Spinal cord (tissue), 9 donors: ENCODE measurements at regions not wholly inside any gene's neighbourhood (a gene's known extent, or its start where the extent isn't known, plus 50 kb on each side); places are given as distances from the start of the nearest gene placed in this dataset.
"Not testable (repeated sequence)": the region's sequence is repeated elsewhere in the genome, so short reads cannot be mapped to it uniquely, and the experiment has no call there.

Experiments used
- DNase-seq, 6 donors: peaks; one replicate each; pipeline versions ENCODE4 v3.0.0 to v3.0.0-alpha.2; 2013 to 2015; ENCODE audit warnings: low spot score in 6 of 6, low read depth in 4 of 6
- H3K27ac ChIP-seq: one replicate; pipeline ENCODE4 v1.5.1; 2013; ENCODE audit warnings: low read depth, low read length, control low read depth
- H3K27me3 ChIP-seq: one replicate; pipeline ENCODE4 v1.6.1; 2013; ENCODE audit warnings: low read length; ENCODE audit not compliant: control insufficient read depth, insufficient read depth
- H3K36me3 ChIP-seq: one replicate; pipeline ENCODE4 v1.6.1; 2013; ENCODE audit warnings: low read length; ENCODE audit not compliant: control insufficient read depth, insufficient read depth
- H3K4me1 ChIP-seq: one replicate; pipeline ENCODE4 v1.6.1; 2013; ENCODE audit warnings: low read length; ENCODE audit not compliant: control insufficient read depth, insufficient read depth
- H3K4me3 ChIP-seq: one replicate; pipeline ENCODE4 v1.5.1; 2013; ENCODE audit warnings: low read depth, low read length, control low read depth
- H3K9me3 ChIP-seq: one replicate; pipeline ENCODE4 v1.6.1; 2013; ENCODE audit warnings: low read length; ENCODE audit not compliant: control insufficient read depth, insufficient read depth
- WGBS: methylation state at CpG from one replicate; pipeline ENCODE4 v1.1.5; 2013; ENCODE audit warnings: missing lambda C conversion rate; ENCODE audit not compliant: insufficient coverage; 5-methylcytosine and 5-hydroxymethylcytosine counted together
- donor health status: healthy.

- H3K27me3 ChIP-seq = no peaks in the 10 kb centered on the region
- H3K27ac ChIP-seq = no peak overlapping the region
- WGBS = no CpG with 5 or more reads among the region's 3 CpGs
- DNase-seq = no peak
- H3K4me1 ChIP-seq = no peaks in the 10 kb centered on the region
- H3K36me3 ChIP-seq = no peaks in the 10 kb centered on the region
- H3K4me3 ChIP-seq = no peak overlapping the region
- H3K9me3 ChIP-seq = no peaks in the 10 kb centered on the region
Observed at GRCh38 chr16:17962726-17963125, 373.8 kb downstream of the NPIPA8 start.

- not testable (repeated sequence) for H3K4me3 ChIP-seq, H3K9me3 ChIP-seq, H3K27me3 ChIP-seq, H3K4me1 ChIP-seq, DNase-seq, H3K36me3 ChIP-seq, H3K27ac ChIP-seq
- 98% methylated on average over 6 of the region's 8 CpGs for WGBS
Observed at GRCh38 chr16:17961822-17962221, 374.7 kb downstream of the NPIPA8 start.

- Histone ChIP-seq H3K27ac (no peak overlapping the region), H3K36me3 (no peaks in the 10 kb centered on the region), H3K27me3 (no peaks in the 10 kb centered on the region), H3K9me3 (no peaks in the 10 kb centered on the region), H3K4me1 (no peaks in the 10 kb centered on the region), H3K4me3 (no peak overlapping the region)
- no peak for DNase-seq
- 100% methylated on average over 1 of the region's 4 CpGs for WGBS
Observed at GRCh38 chr16:17951378-17951777, 385.2 kb downstream of the NPIPA8 start.

- no peaks in the 10 kb centered on the region for H3K4me1 ChIP-seq
- no peak overlapping the region for H3K27ac ChIP-seq
- H3K4me3 ChIP-seq = no peak overlapping the region
- no peaks in the 10 kb centered on the region for H3K27me3 ChIP-seq
- WGBS = 56% methylated on average over 1 of the region's 4 CpGs
- no peaks in the 10 kb centered on the region for H3K36me3 ChIP-seq
- H3K9me3 ChIP-seq = no peaks in the 10 kb centered on the region
- DNase-seq = peak in 4 of 6 donors; percentile 17 to 90 (median 32)
Observed at GRCh38 chr16:17949982-17950250, 386.6 kb downstream of the NPIPA8 start.

- no peaks in the 10 kb centered on the region for H3K4me1 ChIP-seq
- no peak overlapping the region for H3K27ac ChIP-seq
- no peaks in the 10 kb centered on the region for H3K36me3 ChIP-seq
- DNase-seq = peak in 4 of 6 donors; percentile 15 to 91 (median 21)
- H3K9me3 ChIP-seq = no peaks in the 10 kb centered on the region
- no peak overlapping the region for H3K4me3 ChIP-seq
- no peaks in the 10 kb centered on the region for H3K27me3 ChIP-seq
- 18% methylated on average over 3 of the region's 10 CpGs for WGBS
Observed at GRCh38 chr16:17949141-17949981, 387.2 kb downstream of the NPIPA8 start.

- no peak for DNase-seq
Observed at GRCh38 chr16:17947637-17948036, 388.9 kb downstream of the NPIPA8 start.

GRCh38 chr16:17947165-17947564 is 389.4 kb downstream of the NPIPA8 start:
- Histone ChIP-seq H3K27me3 (no peaks in the 10 kb centered on the region), H3K9me3 (no peaks in the 10 kb centered on the region), H3K4me1 (no peaks in the 10 kb centered on the region), H3K36me3 (no peaks in the 10 kb centered on the region), H3K27ac (no peak overlapping the region), H3K4me3 (no peak overlapping the region)
- WGBS = no CpG with 5 or more reads among the region's 1 CpG
- DNase-seq = no peak

More at GRCh38 chr16:17947637-17948036, 388.9 kb downstream of the NPIPA8 start:
- H3K36me3 ChIP-seq = no peaks in the 10 kb centered on the region
- no peaks in the 10 kb centered on the region for H3K9me3 ChIP-seq
- 90% methylated on average over 2 of the region's 3 CpGs for WGBS
- H3K27ac ChIP-seq = no peak overlapping the region
- no peaks in the 10 kb centered on the region for H3K4me1 ChIP-seq
- H3K27me3 ChIP-seq = no peaks in the 10 kb centered on the region
- H3K4me3 ChIP-seq = no peak overlapping the region

GRCh38 chr16:17945080-17945601 is 391.4 kb downstream of the NPIPA8 start:
- WGBS = no CpG with 5 or more reads among the region's 5 CpGs

GRCh38 chr16:17944345-17944744 is 392.2 kb downstream of the NPIPA8 start:
- 60% methylated on average over 1 of the region's 2 CpGs for WGBS
- H3K9me3 ChIP-seq = no peaks in the 10 kb centered on the region
- H3K27me3 ChIP-seq = no peaks in the 10 kb centered on the region
- no peak for DNase-seq
- H3K4me1 ChIP-seq = no peaks in the 10 kb centered on the region
- no peak overlapping the region for H3K4me3 ChIP-seq
- no peak overlapping the region for H3K27ac ChIP-seq
- no peaks in the 10 kb centered on the region for H3K36me3 ChIP-seq

More at GRCh38 chr16:17945080-17945601, 391.4 kb downstream of the NPIPA8 start:
- no peaks in the 10 kb centered on the region for H3K4me1 ChIP-seq
- H3K4me3 ChIP-seq = no peak overlapping the region
- DNase-seq = no peak
- H3K27ac ChIP-seq = no peak overlapping the region
- no peaks in the 10 kb centered on the region for H3K9me3 ChIP-seq
- no peaks in the 10 kb centered on the region for H3K36me3 ChIP-seq
- no peaks in the 10 kb centered on the region for H3K27me3 ChIP-seq

GRCh38 chr16:17942067-17942466 is 394.5 kb downstream of the NPIPA8 start:
- Histone ChIP-seq H3K4me1 (no peaks in the 10 kb centered on the region), H3K36me3 (no peaks in the 10 kb centered on the region), H3K9me3 (no peaks in the 10 kb centered on the region), H3K27ac (no peak overlapping the region), H3K27me3 (no peaks in the 10 kb centered on the region), H3K4me3 (no peak overlapping the region)
- DNase-seq = peak in 1 of 6 donors; percentile 34
- 86% methylated on average over 10 of the region's 12 CpGs for WGBS
